Mucosa of rectum (tissue), 2 donors: ENCODE measurements at regions not wholly inside any gene's neighbourhood (a gene's known extent, or its start where the extent isn't known, plus 50 kb on each side); places are given as distances from the start of the nearest gene placed in this dataset.

Experiments used
- H3K27ac ChIP-seq, 2 donors: one replicate each; pipeline ENCODE4 v1.7.0; 2013; ENCODE audit warnings: inconsistent platforms in 2 of 2, low read depth in 2 of 2, low read length in 2 of 2
- H3K27me3 ChIP-seq, 2 donors: one replicate each; pipeline ENCODE4 v1.7.0; 2013; ENCODE audit warnings: low read length in 2 of 2; ENCODE audit not compliant: control insufficient read depth in 2 of 2, insufficient read depth in 2 of 2
- H3K36me3 ChIP-seq, 2 donors: one replicate each; pipeline ENCODE4 v1.7.0; 2013; ENCODE audit warnings: low read length in 2 of 2; ENCODE audit not compliant: control insufficient read depth in 2 of 2, insufficient read depth in 2 of 2
- H3K4me1 ChIP-seq, 2 donors: one replicate each; pipeline ENCODE4 v1.7.0; 2013; ENCODE audit warnings: low read length in 2 of 2, mild to moderate bottlenecking in 1 of 2; ENCODE audit not compliant: control insufficient read depth in 2 of 2, insufficient read depth in 2 of 2
- H3K4me3 ChIP-seq, 2 donors: one replicate each; pipeline ENCODE4 v1.7.0; 2013; ENCODE audit warnings: low read length in 2 of 2
- H3K9ac ChIP-seq, 2 donors: one replicate each; pipeline ENCODE4 v1.7.0; 2013; ENCODE audit warnings: low read length in 2 of 2, low read depth in 1 of 2, mild to moderate bottlenecking in 1 of 2
- H3K9me3 ChIP-seq, 2 donors: one replicate each; pipeline ENCODE4 v1.7.0; 2013; ENCODE audit warnings: low read length in 2 of 2; ENCODE audit not compliant: control insufficient read depth in 2 of 2
- donor health status: healthy.
- donor health status: Normal muscosa, but diverticular disease.

GRCh38 chr1:173424782-173425407 lies 52.2 kb upstream of the PRDX6 start:
- Histone ChIP-seq H3K9ac (peak overlapping the region; percentile 15 to 50), H3K27ac (peak overlapping the region; percentile 84 to 85), H3K27me3 (no peaks in the 10 kb centered on the region), H3K9me3 (no peaks in the 10 kb centered on the region), H3K4me3 (peak overlapping the region in 1 of 2 donors; percentile 26), H3K4me1 (peaks cover 18 to 45% of the 10 kb centered on the region in 2 donors), H3K36me3 (peaks cover 0 to 3% of the 10 kb centered on the region in 2 donors)

GRCh38 chr1:173426057-173426456 lies 51.1 kb upstream of the PRDX6 start:
- peaks cover 0 to 3% of the 10 kb centered on the region in 2 donors for H3K36me3 ChIP-seq
- H3K9me3 ChIP-seq, result no peaks in the 10 kb centered on the region
- no peak overlapping the region for H3K9ac ChIP-seq
- no peaks in the 10 kb centered on the region for H3K27me3 ChIP-seq
- H3K27ac ChIP-seq, result peak overlapping the region; percentile 84 to 85
- peaks cover 27 to 53% of the 10 kb centered on the region in 2 donors for H3K4me1 ChIP-seq
- peak overlapping the region in 1 of 2 donors; percentile 26 for H3K4me3 ChIP-seq

DNA sequence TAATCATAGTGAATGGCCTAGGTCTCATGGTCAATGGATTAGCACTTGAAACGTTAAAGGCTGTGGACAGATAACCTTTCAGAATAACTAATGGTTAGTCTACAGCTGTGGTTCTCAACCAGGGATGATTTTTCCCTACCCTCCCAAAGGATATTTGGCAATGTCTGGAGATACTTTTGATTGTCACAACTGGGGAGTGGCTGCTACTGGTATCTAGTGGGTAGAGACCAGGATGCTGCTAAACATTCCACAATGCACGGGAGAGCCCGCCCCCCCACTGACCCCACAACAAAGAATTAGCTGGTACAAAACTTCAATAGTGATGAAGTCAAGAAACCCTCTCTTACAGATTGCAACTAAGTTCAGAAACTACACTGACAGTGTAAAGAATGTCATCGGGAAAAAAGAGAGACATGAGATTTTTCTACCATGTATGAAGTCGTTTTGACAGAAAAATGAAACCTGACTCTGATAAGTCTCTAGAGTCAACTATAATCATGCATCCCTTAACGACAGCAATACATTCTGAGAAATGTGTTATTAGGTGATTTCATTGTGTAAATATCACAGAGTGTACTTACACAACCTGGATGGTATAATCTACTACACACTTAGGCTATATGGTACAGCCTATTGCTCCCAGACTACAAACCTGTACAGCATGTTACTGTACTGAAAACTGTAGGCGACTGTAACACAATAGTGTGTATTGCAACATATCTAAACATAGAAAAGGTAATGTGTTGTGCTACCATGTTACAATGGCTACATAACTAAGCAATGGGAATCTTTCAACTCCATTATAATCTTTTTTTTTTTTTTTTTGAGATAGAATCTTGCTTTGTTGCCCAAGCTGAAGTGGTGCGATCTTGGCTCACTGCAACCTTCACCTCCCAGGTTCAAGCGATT lies 49.7 kb upstream of the PRDX6 start:
- Histone ChIP-seq H3K27ac (peak overlapping the region; percentile 82 to 84), H3K4me3 (no peak overlapping the region), H3K27me3 (no peaks in the 10 kb centered on the region), H3K9me3 (no peaks in the 10 kb centered on the region), H3K36me3 (peaks cover 0 to 2% of the 10 kb centered on the region in 2 donors), H3K4me1 (peaks cover 27 to 53% of the 10 kb centered on the region in 2 donors), H3K9ac (no peak overlapping the region)
